Large intestine (tissue), 3 donors: ENCODE measurements at regions not wholly inside any gene's neighbourhood (a gene's known extent, or its start where the extent isn't known, plus 50 kb on each side); places are given as distances from the start of the nearest gene placed in this dataset.
A peak's percentile ranks its signal among the peaks of the same experiment; 100 is the strongest.
"Not testable (repeated sequence)": the region's sequence is repeated elsewhere in the genome, so short reads cannot be mapped to it uniquely, and the experiment has no call there.

Experiments used
- DNase-seq, 2 donors: peaks; one replicate each; pipeline versions ENCODE4 v3.0.0 to v3.0.0-alpha.2; 2013
- H3K27ac ChIP-seq: one replicate; pipeline ENCODE4 v1.5.1; 2013; ENCODE audit warnings: low read length
- H3K27me3 ChIP-seq: 2 replicates; pipeline ENCODE4 v1.6.1; 2013; ENCODE audit warnings: low read length; ENCODE audit not compliant: control insufficient read depth, insufficient read depth
- H3K36me3 ChIP-seq: 2 replicates; pipeline ENCODE4 v1.6.1; 2013; ENCODE audit warnings: low read length; ENCODE audit not compliant: control insufficient read depth, insufficient read depth
- H3K4me1 ChIP-seq: one replicate; pipeline ENCODE4 v1.6.1; 2013; ENCODE audit warnings: low read length; ENCODE audit not compliant: control insufficient read depth, insufficient read depth
- H3K4me3 ChIP-seq: one replicate; pipeline ENCODE4 v1.5.1; 2013; ENCODE audit warnings: low read length
- H3K9me3 ChIP-seq: one replicate; pipeline ENCODE4 v1.6.1; 2013; ENCODE audit warnings: mild to moderate bottlenecking, low read depth, low read length, moderate library complexity; ENCODE audit not compliant: control insufficient read depth
- WGBS: methylation state at CpG from one replicate; pipeline ENCODE4 v1.1.5; 2013; ENCODE audit warnings: low lambda C conversion rate; ENCODE audit not compliant: insufficient coverage; 5-methylcytosine and 5-hydroxymethylcytosine counted together

- no CpG with 5 or more reads among the region's 1 CpG for WGBS
- not testable (repeated sequence) for H3K36me3 ChIP-seq, H3K9me3 ChIP-seq, H3K27ac ChIP-seq, H3K27me3 ChIP-seq, DNase-seq, H3K4me3 ChIP-seq, H3K4me1 ChIP-seq
Measured at GRCh38 chr10:91003379-91003778, 82.5 kb upstream of the ANKRD1 start.

- H3K36me3 ChIP-seq, H3K27me3 ChIP-seq, H3K4me1 ChIP-seq, DNase-seq, H3K27ac ChIP-seq, H3K4me3 ChIP-seq, H3K9me3 ChIP-seq: not testable (repeated sequence)
- 100% methylated on average over 1 of the region's 3 CpGs for WGBS
Measured at GRCh38 chr10:91005276-91005675, 84.4 kb upstream of the ANKRD1 start.

GRCh38 chr10:91006001-91006751 lies 85.3 kb upstream of the ANKRD1 start:
- Histone ChIP-seq H3K4me3 (no peak overlapping the region), H3K36me3 (no peaks in the 10 kb centered on the region), H3K27me3 (no peaks in the 10 kb centered on the region), H3K27ac (no peak overlapping the region), H3K9me3 (no peaks in the 10 kb centered on the region), H3K4me1 (no peaks in the 10 kb centered on the region)
- WGBS, result no CpG with 5 or more reads among the region's 2 CpGs
- DNase-seq, result peak; percentile 52 to 67

- Histone ChIP-seq H3K27ac (no peak overlapping the region), H3K36me3 (no peaks in the 10 kb centered on the region), H3K27me3 (no peaks in the 10 kb centered on the region), H3K4me1 (no peaks in the 10 kb centered on the region), H3K4me3 (no peak overlapping the region), H3K9me3 (no peaks in the 10 kb centered on the region)
- no peak for DNase-seq
- no CpG with 5 or more reads among the region's 1 CpG for WGBS
Measured at GRCh38 chr10:91006752-91007346, 86.0 kb upstream of the ANKRD1 start.

- Histone ChIP-seq H3K4me1 (no peaks in the 10 kb centered on the region), H3K27me3 (no peaks in the 10 kb centered on the region), H3K4me3 (no peak overlapping the region), H3K36me3 (no peaks in the 10 kb centered on the region), H3K27ac (no peak overlapping the region), H3K9me3 (no peaks in the 10 kb centered on the region)
- DNase-seq, result no peak
Measured at GRCh38 chr10:91007655-91008054, 86.8 kb upstream of the ANKRD1 start.

GRCh38 chr10:91009121-91009520 lies 88.2 kb upstream of the ANKRD1 start:
- Histone ChIP-seq H3K4me3 (no peak overlapping the region), H3K4me1 (no peaks in the 10 kb centered on the region), H3K36me3 (no peaks in the 10 kb centered on the region), H3K27me3 (no peaks in the 10 kb centered on the region), H3K9me3 (no peaks in the 10 kb centered on the region), H3K27ac (no peak overlapping the region)
- no CpG with 5 or more reads among the region's 1 CpG for WGBS
- no peak for DNase-seq

- no peak for DNase-seq
- 100% methylated on average over 1 of the region's 3 CpGs for WGBS
- H3K36me3 ChIP-seq, result no peaks in the 10 kb centered on the region
- H3K27me3 ChIP-seq, result no peaks in the 10 kb centered on the region
- no peak overlapping the region for H3K27ac ChIP-seq
- no peaks in the 10 kb centered on the region for H3K9me3 ChIP-seq
- H3K4me3 ChIP-seq, result no peak overlapping the region
- H3K4me1 ChIP-seq, result no peaks in the 10 kb centered on the region
Measured at GRCh38 chr10:91010952-91011351, 90.1 kb upstream of the ANKRD1 start.

GRCh38 chr10:91012502-91012901 lies 91.6 kb upstream of the ANKRD1 start:
- H3K36me3 ChIP-seq, result no peaks in the 10 kb centered on the region
- DNase-seq, result no peak
- no peaks in the 10 kb centered on the region for H3K27me3 ChIP-seq
- no CpG with 5 or more reads among the region's 4 CpGs for WGBS
- H3K9me3 ChIP-seq, result no peaks in the 10 kb centered on the region
- H3K4me1 ChIP-seq, result no peaks in the 10 kb centered on the region
- no peak overlapping the region for H3K27ac ChIP-seq
- H3K4me3 ChIP-seq, result no peak overlapping the region

GRCh38 chr10:91013985-91014384 lies 93.1 kb upstream of the ANKRD1 start:
- no peaks in the 10 kb centered on the region for H3K9me3 ChIP-seq
- H3K4me3 ChIP-seq, result no peak overlapping the region
- WGBS, result 50% methylated on average over 1 of the region's 1 CpG
- H3K4me1 ChIP-seq, result no peaks in the 10 kb centered on the region
- no peaks in the 10 kb centered on the region for H3K36me3 ChIP-seq
- DNase-seq, result no peak
- no peaks in the 10 kb centered on the region for H3K27me3 ChIP-seq
- H3K27ac ChIP-seq, result no peak overlapping the region

GRCh38 chr10:91017198-91017597 lies 96.3 kb upstream of the ANKRD1 start:
- WGBS, result 100% methylated on average over 2 of the region's 3 CpGs
- no peak overlapping the region for H3K4me3 ChIP-seq
- no peaks in the 10 kb centered on the region for H3K36me3 ChIP-seq
- no peak for DNase-seq
- H3K27me3 ChIP-seq, result no peaks in the 10 kb centered on the region
- no peak overlapping the region for H3K27ac ChIP-seq
- no peaks in the 10 kb centered on the region for H3K4me1 ChIP-seq
- H3K9me3 ChIP-seq, result no peaks in the 10 kb centered on the region

- no peak for DNase-seq
- H3K27me3 ChIP-seq, result peaks cover 4% of the 10 kb centered on the region
- H3K4me3 ChIP-seq, result no peak overlapping the region
- H3K4me1 ChIP-seq, result no peaks in the 10 kb centered on the region
- H3K27ac ChIP-seq, result no peak overlapping the region
- H3K36me3 ChIP-seq, result no peaks in the 10 kb centered on the region
- H3K9me3 ChIP-seq, result no peaks in the 10 kb centered on the region
- WGBS, result 92% methylated on average over 2 of the region's 3 CpGs
Measured at GRCh38 chr10:91021901-91022300, 101.0 kb upstream of the ANKRD1 start.
